Vagina (tissue), 2 donors: ENCODE measurements at regions not wholly inside any gene's neighbourhood (a gene's known extent, or its start where the extent isn't known, plus 50 kb on each side); places are given as distances from the start of the nearest gene placed in this dataset.

Experiments used
- DNase-seq, 2 donors: peaks; one replicate each; pipeline ENCODE4 v3.0.0-alpha.2; 2017; ENCODE audit errors: extremely low spot score in 2 of 2
- H3K27ac ChIP-seq: fragments of 200-600 bp; sonication (generic); one replicate; pipeline ENCODE4 v1.5.1; 2019
- H3K27me3 ChIP-seq: fragments of 200-600 bp; sonication (generic); one replicate; pipeline ENCODE4 v1.5.1; 2019
- H3K36me3 ChIP-seq, 2 donors: fragments of 200-600 bp; sonication (generic); one replicate each; pipeline ENCODE4 v1.5.1; 2017 to 2019
- H3K4me1 ChIP-seq: fragments of 200-600 bp; sonication (generic); one replicate; pipeline ENCODE4 v1.5.1; 2019
- H3K4me3 ChIP-seq, 2 donors: fragments of 200-600 bp; sonication (generic); 1 replicate in 1 of 2; 2 replicates in 1 of 2; pipeline ENCODE4 v1.5.1; 2016 to 2019
- H3K9me3 ChIP-seq: fragments of 200-600 bp; sonication (generic); one replicate; pipeline ENCODE4 v1.5.1; 2019
- POLR2A ChIP-seq, 2 donors: fragments of 450-650 bp; IDR thresholded peaks; one replicate each; pipeline ENCODE4 v1.6.1; 2017; ENCODE audit warnings: antibody characterized with exemption in 2 of 2, mild to moderate bottlenecking in 2 of 2, moderate library complexity in 2 of 2
- POLR2AphosphoS5 ChIP-seq, 2 donors: sonication (generic); formaldehyde crosslinking; IDR thresholded peaks; one replicate each; pipeline ENCODE4 v1.9.0; 2017; ENCODE audit warnings: antibody characterized with exemption in 2 of 2, mild to moderate bottlenecking in 2 of 2, low read depth in 1 of 2; ENCODE audit not compliant: insufficient read depth in 1 of 2
- intact Hi-C: fragments of 100-400 bp; cut with DNase I; formaldehyde crosslinking; loops from one replicate; pipeline ENCODE4 v1.15.1; 2023
- TF ChIP-seq, protein P1 (sequence below), 3 experiments: fragments of 450-650 bp in 2 of 3; fragments of 200-600 bp in 1 of 3; sonication (generic) in 1 of 3; IDR thresholded peaks; one replicate each; pipeline ENCODE4 v1.5.1; 2017 to 2019; ENCODE audit warnings: antibody characterized with exemption in 3 of 3, mild to moderate bottlenecking in 2 of 3, moderate library complexity in 2 of 3

DNA sequence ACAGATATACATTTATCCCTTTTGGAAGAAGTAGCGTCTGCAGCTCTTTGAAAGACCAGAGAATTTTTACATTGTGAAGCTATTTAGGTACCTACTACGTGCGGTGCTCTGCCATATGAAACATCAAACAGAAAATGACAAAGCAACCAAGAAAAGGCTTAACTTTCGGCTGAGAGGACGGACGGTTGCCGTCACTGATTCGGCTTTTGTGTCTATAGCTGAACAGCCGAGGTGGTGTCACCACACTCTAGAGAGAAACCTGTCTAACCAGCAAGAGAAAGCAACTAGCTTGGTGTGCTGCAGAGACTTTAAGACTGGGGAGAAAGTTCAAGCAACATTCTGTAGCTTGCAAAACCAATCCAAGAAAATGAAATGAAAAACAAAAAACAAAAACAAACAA lies 145.5 kb downstream of the SHOX start:
- peak in 1 of 2 donors; percentile 43 for DNase-seq
- Histone ChIP-seq H3K36me3 (no peaks in the 10 kb centered on the region), H3K9me3 (no peaks in the 10 kb centered on the region), H3K27me3 (no peaks in the 10 kb centered on the region), H3K4me1 (no peaks in the 10 kb centered on the region), H3K4me3 (no peak overlapping the region), H3K27ac (no peak overlapping the region)
- TF ChIP-seq, protein P1, sequence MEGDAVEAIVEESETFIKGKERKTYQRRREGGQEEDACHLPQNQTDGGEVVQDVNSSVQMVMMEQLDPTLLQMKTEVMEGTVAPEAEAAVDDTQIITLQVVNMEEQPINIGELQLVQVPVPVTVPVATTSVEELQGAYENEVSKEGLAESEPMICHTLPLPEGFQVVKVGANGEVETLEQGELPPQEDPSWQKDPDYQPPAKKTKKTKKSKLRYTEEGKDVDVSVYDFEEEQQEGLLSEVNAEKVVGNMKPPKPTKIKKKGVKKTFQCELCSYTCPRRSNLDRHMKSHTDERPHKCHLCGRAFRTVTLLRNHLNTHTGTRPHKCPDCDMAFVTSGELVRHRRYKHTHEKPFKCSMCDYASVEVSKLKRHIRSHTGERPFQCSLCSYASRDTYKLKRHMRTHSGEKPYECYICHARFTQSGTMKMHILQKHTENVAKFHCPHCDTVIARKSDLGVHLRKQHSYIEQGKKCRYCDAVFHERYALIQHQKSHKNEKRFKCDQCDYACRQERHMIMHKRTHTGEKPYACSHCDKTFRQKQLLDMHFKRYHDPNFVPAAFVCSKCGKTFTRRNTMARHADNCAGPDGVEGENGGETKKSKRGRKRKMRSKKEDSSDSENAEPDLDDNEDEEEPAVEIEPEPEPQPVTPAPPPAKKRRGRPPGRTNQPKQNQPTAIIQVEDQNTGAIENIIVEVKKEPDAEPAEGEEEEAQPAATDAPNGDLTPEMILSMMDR (IDR thresholded peaks at IDR 0.05), result no peak
- TF ChIP-seq POLR2AphosphoS5 (IDR thresholded peaks at IDR 0.05; ENCODE audit: insufficient read depth in 1 of 2, low read depth in 1 of 2) (no peak), POLR2A (IDR thresholded peaks at IDR 0.05) (no peak)
- intact Hi-C loops, result no loop called here

DNA sequence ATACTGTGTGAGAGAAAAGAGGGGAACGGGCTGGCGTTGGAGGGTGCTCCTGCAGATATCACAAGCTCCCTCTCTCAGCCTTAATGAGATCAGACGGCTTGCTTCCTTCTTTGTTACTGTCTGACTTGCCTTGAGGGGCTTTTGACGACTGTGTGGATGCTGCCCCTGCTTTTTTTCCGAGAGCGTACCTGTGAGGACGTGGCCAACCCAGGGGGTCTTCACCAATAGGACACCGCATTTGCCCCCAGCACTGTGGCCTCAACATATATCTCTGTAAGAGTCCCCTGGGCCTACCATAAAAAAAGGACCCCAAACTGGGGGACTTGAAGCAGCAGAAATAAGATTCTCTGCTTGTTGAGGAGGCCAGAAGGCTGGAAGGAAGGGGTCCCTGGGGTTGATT lies 143.9 kb downstream of the SHOX start:
- Histone ChIP-seq H3K36me3 (no peaks in the 10 kb centered on the region), H3K27me3 (no peaks in the 10 kb centered on the region), H3K4me3 (no peak overlapping the region), H3K4me1 (no peaks in the 10 kb centered on the region), H3K27ac (no peak overlapping the region), H3K9me3 (no peaks in the 10 kb centered on the region)
- TF ChIP-seq POLR2A (IDR thresholded peaks at IDR 0.05) (no peak), POLR2AphosphoS5 (IDR thresholded peaks at IDR 0.05; ENCODE audit: insufficient read depth in 1 of 2, low read depth in 1 of 2) (no peak)
- TF ChIP-seq, protein P1 (IDR thresholded peaks at IDR 0.05), result no peak
- peak in 1 of 2 donors; percentile 61 for DNase-seq
- intact Hi-C loops, result no loop called here

DNA sequence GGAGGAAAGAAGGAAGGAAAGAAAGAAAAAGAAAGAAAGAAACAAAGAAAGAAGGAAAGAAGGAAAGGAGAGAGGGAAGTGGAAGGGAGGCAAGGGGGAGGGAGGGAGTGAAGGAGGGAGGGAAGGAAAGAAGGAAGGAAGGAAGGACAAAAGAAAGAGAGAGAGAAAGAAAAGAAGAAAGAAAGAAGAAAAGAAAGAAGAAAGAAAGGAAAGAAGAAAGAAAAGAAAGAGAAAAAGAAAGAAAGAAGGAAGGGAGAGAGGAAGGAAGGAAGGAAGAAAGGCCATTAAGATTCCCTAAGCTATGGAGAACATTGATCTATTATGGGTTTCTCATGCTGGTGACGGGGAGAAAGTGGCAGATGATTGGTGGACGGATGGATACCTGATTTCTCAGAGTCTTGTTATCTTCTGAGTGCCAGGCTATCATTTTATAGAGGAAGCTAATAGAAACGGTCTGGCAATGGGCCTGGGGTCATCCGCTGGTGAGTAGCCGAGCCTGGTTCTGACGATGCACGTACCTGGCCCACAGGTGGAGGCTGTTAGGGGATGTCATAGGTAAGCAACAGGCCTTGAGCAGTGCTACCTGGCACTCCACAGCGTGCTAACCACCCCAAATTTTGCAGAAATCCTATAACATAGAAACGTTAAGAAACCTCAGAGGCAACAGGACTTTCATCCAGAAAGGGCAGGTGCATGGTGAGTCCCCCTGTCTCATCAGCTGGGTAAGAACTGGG lies 142.9 kb downstream of the SHOX start:
- Histone ChIP-seq H3K36me3 (no peaks in the 10 kb centered on the region), H3K4me1 (no peaks in the 10 kb centered on the region), H3K27ac (no peak overlapping the region), H3K4me3 (no peak overlapping the region), H3K27me3 (no peaks in the 10 kb centered on the region), H3K9me3 (no peaks in the 10 kb centered on the region)
- TF ChIP-seq POLR2A (IDR thresholded peaks at IDR 0.05) (no peak), POLR2AphosphoS5 (IDR thresholded peaks at IDR 0.05; ENCODE audit: insufficient read depth in 1 of 2, low read depth in 1 of 2) (no peak)
- TF ChIP-seq, protein P1 (IDR thresholded peaks at IDR 0.05), result no peak
- intact Hi-C loops, result no loop called here
- DNase-seq, result no peak

DNA sequence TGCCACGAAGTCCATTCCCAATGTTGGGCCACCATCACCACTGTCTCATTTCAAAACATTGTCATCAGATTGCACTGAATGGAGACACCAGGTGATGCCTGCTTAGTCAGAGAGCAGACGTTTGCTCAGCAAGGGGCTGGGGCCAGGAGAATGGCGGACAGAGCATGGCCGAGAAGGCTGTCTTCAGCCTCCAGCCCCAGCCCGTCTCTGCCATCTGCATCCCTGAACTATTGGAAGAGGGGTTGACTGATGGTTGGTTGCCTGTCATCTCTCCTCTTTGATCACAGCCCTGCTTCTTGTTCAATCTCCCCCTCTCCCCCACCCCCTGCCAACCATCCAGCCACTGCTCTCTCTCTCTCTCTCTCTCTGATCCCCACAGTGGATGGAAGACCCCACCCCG lies 140.9 kb downstream of the SHOX start:
- no peak overlapping the region for H3K4me3 ChIP-seq
- intact Hi-C loops, result no loop called here
- H3K36me3 ChIP-seq, result no peaks in the 10 kb centered on the region
- H3K4me1 ChIP-seq, result no peaks in the 10 kb centered on the region
- TF ChIP-seq, protein P1 (IDR thresholded peaks at IDR 0.05), result no peak
- TF ChIP-seq POLR2AphosphoS5 (IDR thresholded peaks at IDR 0.05; ENCODE audit: insufficient read depth in 1 of 2, low read depth in 1 of 2) (no peak), POLR2A (IDR thresholded peaks at IDR 0.05) (no peak)
- no peaks in the 10 kb centered on the region for H3K9me3 ChIP-seq
- no peaks in the 10 kb centered on the region for H3K27me3 ChIP-seq
- DNase-seq, result peak in 1 of 2 donors; percentile 81
- no peak overlapping the region for H3K27ac ChIP-seq

DNA sequence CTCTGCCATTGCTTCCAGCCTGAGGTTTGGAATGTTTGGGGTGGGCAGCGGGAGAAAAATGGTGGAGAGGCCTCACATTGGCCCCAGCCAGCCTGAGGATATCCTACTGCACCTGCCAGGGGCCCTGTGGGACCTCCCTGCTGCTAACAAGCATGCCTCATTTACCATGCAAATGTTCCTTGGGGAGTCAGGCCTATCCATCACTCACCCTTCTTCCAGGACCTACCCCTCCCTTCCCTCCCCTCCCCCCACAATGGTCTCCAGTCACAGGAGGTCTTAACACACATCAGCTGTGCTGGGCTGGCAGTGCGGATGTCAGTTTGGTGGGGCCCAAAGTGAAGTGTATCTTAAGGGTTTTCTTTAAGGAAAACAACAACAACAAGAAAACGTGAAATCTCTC lies 139.2 kb downstream of the SHOX start:
- intact Hi-C loops, result no loop called here
- DNase-seq, result peak in 1 of 2 donors; percentile 40

More for the DNA sequence above, 139.2 kb downstream of the SHOX start:
- Histone ChIP-seq H3K4me3 (no peak overlapping the region), H3K27ac (no peak overlapping the region), H3K4me1 (no peaks in the 10 kb centered on the region), H3K36me3 (no peaks in the 10 kb centered on the region), H3K27me3 (no peaks in the 10 kb centered on the region), H3K9me3 (no peaks in the 10 kb centered on the region)
- TF ChIP-seq POLR2A (IDR thresholded peaks at IDR 0.05) (no peak), POLR2AphosphoS5 (IDR thresholded peaks at IDR 0.05; ENCODE audit: insufficient read depth in 1 of 2, low read depth in 1 of 2) (no peak)
- TF ChIP-seq, protein P1 (IDR thresholded peaks at IDR 0.05), result no peak
